Pons (tissue), 1 donor: ENCODE measurements at regions not wholly inside any gene's neighbourhood (a gene's known extent, or its start where the extent isn't known, plus 50 kb on each side); places are given as distances from the start of the nearest gene placed in this dataset.

Experiments
- DNase-seq: peaks from one replicate; pipeline ENCODE4 v3.0.0-alpha.2; 2016; ENCODE audit warnings: low spot score

- no peak for DNase-seq
Measured at GRCh38 chr4:55754754-55755350, 64.7 kb upstream of the EXOC1L start.

DNA sequence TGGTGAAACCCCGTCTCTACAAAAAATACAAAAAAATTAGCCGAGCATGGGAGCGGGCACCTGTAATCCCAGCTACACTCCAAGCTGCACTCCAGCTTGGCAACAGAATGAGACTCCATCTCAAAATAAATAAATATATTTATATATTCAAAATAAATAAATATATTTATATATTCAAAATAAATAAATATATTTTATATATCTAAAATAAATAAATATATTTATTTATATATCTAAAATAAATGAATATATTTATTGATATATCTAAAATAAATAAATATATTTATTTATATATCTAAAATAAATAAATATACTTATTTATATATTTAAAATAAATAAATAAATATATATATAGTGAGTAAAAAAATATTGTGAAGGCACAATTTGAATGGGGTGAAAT lies 63.4 kb upstream of the EXOC1L start:
- DNase-seq = no peak

- no peak for DNase-seq
Measured at GRCh38 chr4:55757356-55757952, 62.1 kb upstream of the EXOC1L start.

DNA sequence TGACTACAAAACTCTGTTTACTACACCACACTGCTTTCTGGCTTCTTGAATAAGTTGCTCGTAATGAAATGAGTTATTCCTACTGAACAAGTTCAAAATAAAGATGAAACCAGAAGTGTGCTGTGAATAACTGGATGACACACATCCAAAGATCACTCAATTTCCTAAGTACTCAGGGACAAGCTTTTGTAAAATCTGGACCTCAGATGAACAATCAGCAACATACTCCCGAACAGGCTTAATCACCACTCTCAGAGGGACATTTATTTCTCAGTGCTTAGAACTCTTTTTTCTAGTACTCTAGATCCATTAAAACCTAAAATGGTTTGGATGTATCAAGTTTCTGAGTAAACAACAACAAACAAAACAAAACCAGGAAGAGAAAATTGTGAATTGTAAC lies 61.5 kb upstream of the EXOC1L start:
- no peak for DNase-seq

DNA sequence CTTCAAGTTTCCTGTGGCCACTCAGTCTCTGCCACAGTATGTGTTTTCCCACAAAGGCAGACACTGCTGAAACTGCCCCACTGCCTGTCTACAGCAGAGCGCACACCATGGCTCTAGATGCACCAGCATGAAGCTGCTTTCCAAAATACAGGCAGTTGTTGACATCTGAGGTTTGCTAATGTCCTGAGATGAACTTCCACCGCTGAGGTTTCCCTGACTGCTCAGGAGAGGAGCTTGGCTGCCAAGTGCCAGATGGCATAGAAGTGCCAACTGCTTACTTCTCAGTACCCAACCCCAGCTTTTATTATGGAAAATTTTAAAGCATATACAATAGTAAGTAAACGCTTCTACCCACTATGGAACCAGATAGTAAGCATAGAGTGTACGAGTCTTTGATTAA lies 61.0 kb upstream of the EXOC1L start:
- DNase-seq = peak; percentile 28

DNA sequence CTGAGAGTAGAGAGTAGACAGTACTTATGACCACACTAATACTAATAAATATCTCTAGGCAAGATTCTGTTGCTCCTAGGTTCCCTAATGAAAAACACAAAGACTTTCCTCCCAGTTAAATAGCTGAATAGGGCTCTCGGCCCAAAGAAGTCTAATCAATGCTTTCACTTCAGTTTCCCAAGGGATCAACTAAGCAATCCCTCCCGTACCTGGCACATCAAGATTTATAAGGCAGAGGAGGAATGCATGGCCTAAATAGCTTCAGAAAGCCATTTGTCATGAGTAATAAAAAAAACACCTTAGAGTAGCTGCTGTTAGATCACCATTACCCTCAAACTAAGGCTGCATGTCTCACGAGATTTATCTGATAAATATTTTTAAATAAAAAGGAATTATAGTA lies 56.8 kb upstream of the EXOC1L start:
- no peak for DNase-seq

DNA sequence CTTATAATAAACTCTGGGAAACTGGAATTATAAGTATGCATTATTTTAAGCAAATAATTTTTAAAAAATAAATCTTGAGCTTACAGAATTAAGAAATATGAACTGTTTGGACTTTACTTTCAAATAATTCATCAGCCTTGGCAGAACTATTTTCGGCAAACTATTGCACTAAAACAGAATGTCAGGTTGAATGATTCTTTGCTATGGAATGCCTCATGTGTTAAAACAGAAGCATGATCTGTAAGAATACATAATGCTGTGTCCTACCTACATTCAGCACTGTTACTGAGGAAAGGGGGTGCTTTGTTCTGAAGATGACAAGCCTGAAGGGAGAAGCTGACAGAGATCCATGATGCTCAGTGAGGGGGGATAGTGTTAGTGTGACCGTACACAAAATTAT lies 55.6 kb upstream of the EXOC1L start:
- no peak for DNase-seq

GRCh38 chr4:55765070-55765469 lies 54.5 kb upstream of the EXOC1L start:
- no peak for DNase-seq

- no peak for DNase-seq
Measured at GRCh38 chr4:55768291-55768690, 51.3 kb upstream of the EXOC1L start.
